ENCODE measurements at regions not wholly inside any gene's neighbourhood (a gene's known extent, or its start where the extent isn't known, plus 50 kb on each side); places are given as distances from the start of the nearest gene placed in this dataset.

GRCh38 chr6:113630738-113631535, 226.2 kb upstream of the MARCKS start:
- Histone ChIP-seq H3K79me2 (ENCODE audit: insufficient read depth, low read length) (no peaks in the 10 kb centered on the region), H4K20me1 (ENCODE audit: insufficient read depth, low read length) (no peaks in the 10 kb centered on the region), H2AFZ (ENCODE audit: low read depth, low read length) (no peak overlapping the region), H3K27ac (ENCODE audit: low read depth, low read length) (peak overlapping the region; percentile 91), H3K4me1 (ENCODE audit: insufficient read depth, low read length) (peaks cover 35% of the 10 kb centered on the region), H3K4me3 (ENCODE audit: insufficient read depth, low read depth, low read length) (no peak overlapping the region), H3K9me3 (ENCODE audit: insufficient read depth, low read depth, low read length) (no peaks in the 10 kb centered on the region), H3K9ac (ENCODE audit: low read length) (peak overlapping the region; percentile 75), H3K36me3 (ENCODE audit: insufficient read depth, low read length) (no peaks in the 10 kb centered on the region), H3K27me3 (ENCODE audit: insufficient read depth, low read length) (no peaks in the 10 kb centered on the region), H3K4me2 (ENCODE audit: low read length) (peak overlapping the region; percentile 55)
- H3K4me3 Mint-ChIP-seq (ENCODE audit: unreplicated experiment) = no peak overlapping the region
- FAIRE-seq (peak; percentile 52), DNase-seq (ENCODE audit: low read depth) (peak; percentile 60)
- H3K4me1 Mint-ChIP-seq (ENCODE audit: low read depth, unreplicated experiment) = peaks cover 41% of the 10 kb centered on the region
- H3K27ac Mint-ChIP-seq (ENCODE audit: unreplicated experiment) = peak overlapping the region; percentile 99
- TF ChIP-seq EZH2 (IDR thresholded peaks at IDR 0.05; ENCODE audit: insufficient read depth, low read length) = no peak
- no peak for TF ChIP-seq CTCF (IDR thresholded peaks at IDR 0.05; ENCODE audit: insufficient read depth, low read depth, low read length)
- H3K27me3 Mint-ChIP-seq (ENCODE audit: low read depth, unreplicated experiment) = peaks cover 2% of the 10 kb centered on the region
- no peaks in the 10 kb centered on the region for H3K9me3 Mint-ChIP-seq (ENCODE audit: unreplicated experiment)
- H3K36me3 Mint-ChIP-seq (ENCODE audit: low read depth, unreplicated experiment) = no peaks in the 10 kb centered on the region

- Mint-ChIP-seq H3K36me3 (ENCODE audit: low read depth, unreplicated experiment) (no peaks in the 10 kb centered on the region), H3K9me3 (ENCODE audit: unreplicated experiment) (no peaks in the 10 kb centered on the region), H3K27ac (ENCODE audit: unreplicated experiment) (peak overlapping the region; percentile 99), H3K27me3 (ENCODE audit: low read depth, unreplicated experiment) (peaks cover 2% of the 10 kb centered on the region), H3K4me1 (ENCODE audit: low read depth, unreplicated experiment) (peaks cover 46% of the 10 kb centered on the region), H3K4me3 (ENCODE audit: unreplicated experiment) (peak overlapping the region; percentile 60)
- Histone ChIP-seq H3K36me3 (ENCODE audit: insufficient read depth, low read length) (no peaks in the 10 kb centered on the region), H3K4me2 (ENCODE audit: low read length) (peak overlapping the region; percentile 55), H3K79me2 (ENCODE audit: insufficient read depth, low read length) (no peaks in the 10 kb centered on the region), H4K20me1 (ENCODE audit: insufficient read depth, low read length) (no peaks in the 10 kb centered on the region), H3K9ac (ENCODE audit: low read length) (peak overlapping the region; percentile 75), H3K9me3 (ENCODE audit: insufficient read depth, low read depth, low read length) (no peaks in the 10 kb centered on the region), H3K4me3 (ENCODE audit: insufficient read depth, low read depth, low read length) (no peak overlapping the region), H3K4me1 (ENCODE audit: insufficient read depth, low read length) (peaks cover 41% of the 10 kb centered on the region), H3K27ac (ENCODE audit: low read depth, low read length) (peak overlapping the region; percentile 91), H3K27me3 (ENCODE audit: insufficient read depth, low read length) (no peaks in the 10 kb centered on the region), H2AFZ (ENCODE audit: low read depth, low read length) (no peak overlapping the region)
- FAIRE-seq = no peak
- TF ChIP-seq CTCF (IDR thresholded peaks at IDR 0.05; ENCODE audit: insufficient read depth, low read depth, low read length) (no peak), EZH2 (IDR thresholded peaks at IDR 0.05; ENCODE audit: insufficient read depth, low read length) (no peak)
- no peak for DNase-seq (ENCODE audit: low read depth)
Measured at GRCh38 chr6:113631666-113632065, 225.5 kb upstream of the MARCKS start.
